Skeletal muscle tissue (tissue), 3 donors: ENCODE measurements at regions not wholly inside any gene's neighbourhood (a gene's known extent, or its start where the extent isn't known, plus 50 kb on each side); places are given as distances from the start of the nearest gene placed in this dataset.

ENCODE experiments used
- H3K27ac ChIP-seq: one replicate; pipeline ENCODE4 v1.7.0; 2013; ENCODE audit warnings: mild to moderate bottlenecking, low read depth, low read length, inconsistent platforms
- H3K27me3 ChIP-seq, 3 donors: one replicate each; pipeline ENCODE4 v1.7.0; 2013; ENCODE audit warnings: low read length in 3 of 3; ENCODE audit not compliant: control insufficient read depth in 3 of 3, insufficient read depth in 3 of 3
- H3K36me3 ChIP-seq, 3 donors: one replicate each; pipeline ENCODE4 v1.7.0; 2013; ENCODE audit warnings: low read length in 3 of 3; ENCODE audit not compliant: control insufficient read depth in 3 of 3, insufficient read depth in 3 of 3
- H3K4me1 ChIP-seq, 3 donors: one replicate each; pipeline ENCODE4 v1.7.0; 2013; ENCODE audit warnings: low read length in 3 of 3, mild to moderate bottlenecking in 3 of 3; ENCODE audit not compliant: control insufficient read depth in 3 of 3, insufficient read depth in 3 of 3
- H3K4me3 ChIP-seq, 3 donors: one replicate each; pipeline ENCODE4 v1.7.0; 2013; ENCODE audit warnings: low read length in 3 of 3
- H3K9ac ChIP-seq, 3 donors: one replicate each; pipeline ENCODE4 v1.7.0; 2013; ENCODE audit warnings: low read length in 3 of 3, mild to moderate bottlenecking in 3 of 3, moderate library complexity in 2 of 3, low read depth in 1 of 3
- H3K9me3 ChIP-seq, 3 donors: one replicate each; pipeline ENCODE4 v1.7.0; 2013; ENCODE audit warnings: low read length in 3 of 3; ENCODE audit not compliant: control insufficient read depth in 3 of 3
- donor health status: Osteomylitis.

GRCh38 chr6:156517088-156517487, 260.1 kb upstream of the ARID1B start:
- Histone ChIP-seq H3K4me1 (no peaks in the 10 kb centered on the region), H3K36me3 (no peaks in the 10 kb centered on the region), H3K27ac (no peak overlapping the region), H3K27me3 (no peaks in the 10 kb centered on the region), H3K9ac (no peak overlapping the region), H3K9me3 (no peaks in the 10 kb centered on the region), H3K4me3 (no peak overlapping the region)

- H3K36me3 ChIP-seq = no peaks in the 10 kb centered on the region
- no peak overlapping the region for H3K27ac ChIP-seq
- no peaks in the 10 kb centered on the region for H3K4me1 ChIP-seq
- H3K9ac ChIP-seq = no peak overlapping the region
- H3K9me3 ChIP-seq = no peaks in the 10 kb centered on the region
- no peaks in the 10 kb centered on the region for H3K27me3 ChIP-seq
- H3K4me3 ChIP-seq = no peak overlapping the region
Observed at GRCh38 chr6:156515242-156515641, 261.9 kb upstream of the ARID1B start.

GRCh38 chr6:156513504-156513903, 263.7 kb upstream of the ARID1B start:
- Histone ChIP-seq H3K9me3 (no peaks in the 10 kb centered on the region), H3K27me3 (no peaks in the 10 kb centered on the region), H3K36me3 (no peaks in the 10 kb centered on the region), H3K4me3 (no peak overlapping the region), H3K27ac (no peak overlapping the region), H3K9ac (no peak overlapping the region), H3K4me1 (no peaks in the 10 kb centered on the region)

GRCh38 chr6:156511570-156511969, 265.6 kb upstream of the ARID1B start:
- no peak overlapping the region for H3K9ac ChIP-seq
- H3K36me3 ChIP-seq = no peaks in the 10 kb centered on the region
- H3K27ac ChIP-seq = no peak overlapping the region
- H3K4me1 ChIP-seq = peaks cover 0 to 2% (median 0%) of the 10 kb centered on the region in 3 donors
- H3K27me3 ChIP-seq = peaks cover 0 to 7% (median 0%) of the 10 kb centered on the region in 3 donors
- H3K9me3 ChIP-seq = no peaks in the 10 kb centered on the region
- no peak overlapping the region for H3K4me3 ChIP-seq

- Histone ChIP-seq H3K9ac (no peak overlapping the region), H3K9me3 (no peaks in the 10 kb centered on the region), H3K4me3 (no peak overlapping the region), H3K36me3 (no peaks in the 10 kb centered on the region), H3K27ac (no peak overlapping the region), H3K27me3 (peaks cover 0 to 7% (median 2%) of the 10 kb centered on the region in 3 donors), H3K4me1 (peaks cover 0 to 2% (median 0%) of the 10 kb centered on the region in 3 donors)
Observed at GRCh38 chr6:156511051-156511450, 266.1 kb upstream of the ARID1B start.

GRCh38 chr6:156510242-156510641, 266.9 kb upstream of the ARID1B start:
- peaks cover 0 to 2% (median 0%) of the 10 kb centered on the region in 3 donors for H3K4me1 ChIP-seq
- no peaks in the 10 kb centered on the region for H3K36me3 ChIP-seq
- no peak overlapping the region for H3K4me3 ChIP-seq
- H3K27ac ChIP-seq = no peak overlapping the region
- peaks cover 0 to 7% (median 2%) of the 10 kb centered on the region in 3 donors for H3K27me3 ChIP-seq
- no peak overlapping the region for H3K9ac ChIP-seq
- no peaks in the 10 kb centered on the region for H3K9me3 ChIP-seq

GRCh38 chr6:156509496-156509895, 267.7 kb upstream of the ARID1B start:
- no peak overlapping the region for H3K27ac ChIP-seq
- H3K27me3 ChIP-seq = peaks cover 0 to 7% (median 2%) of the 10 kb centered on the region in 3 donors
- H3K4me1 ChIP-seq = peaks cover 0 to 2% (median 0%) of the 10 kb centered on the region in 3 donors
- H3K4me3 ChIP-seq = no peak overlapping the region
- no peaks in the 10 kb centered on the region for H3K9me3 ChIP-seq
- no peaks in the 10 kb centered on the region for H3K36me3 ChIP-seq
- H3K9ac ChIP-seq = no peak overlapping the region

GRCh38 chr6:156508923-156509322, 268.3 kb upstream of the ARID1B start:
- no peak overlapping the region for H3K9ac ChIP-seq
- H3K27me3 ChIP-seq = peaks cover 0 to 7% (median 2%) of the 10 kb centered on the region in 3 donors
- no peaks in the 10 kb centered on the region for H3K36me3 ChIP-seq
- peaks cover 0 to 2% (median 0%) of the 10 kb centered on the region in 3 donors for H3K4me1 ChIP-seq
- no peaks in the 10 kb centered on the region for H3K9me3 ChIP-seq
- no peak overlapping the region for H3K27ac ChIP-seq
- no peak overlapping the region for H3K4me3 ChIP-seq

- no peak overlapping the region for H3K9ac ChIP-seq
- H3K27me3 ChIP-seq = peaks cover 0 to 7% (median 2%) of the 10 kb centered on the region in 3 donors
- H3K4me3 ChIP-seq = no peak overlapping the region
- no peak overlapping the region for H3K27ac ChIP-seq
- H3K9me3 ChIP-seq = no peaks in the 10 kb centered on the region
- no peaks in the 10 kb centered on the region for H3K36me3 ChIP-seq
- peaks cover 0 to 2% (median 0%) of the 10 kb centered on the region in 3 donors for H3K4me1 ChIP-seq
Observed at GRCh38 chr6:156508126-156508525, 269.1 kb upstream of the ARID1B start.

- H3K4me1 ChIP-seq = peaks cover 0 to 2% (median 0%) of the 10 kb centered on the region in 3 donors
- H3K36me3 ChIP-seq = no peaks in the 10 kb centered on the region
- peaks cover 0 to 7% (median 2%) of the 10 kb centered on the region in 3 donors for H3K27me3 ChIP-seq
- H3K9me3 ChIP-seq = no peaks in the 10 kb centered on the region
- no peak overlapping the region for H3K9ac ChIP-seq
- peak overlapping the region in 1 of 3 donors; percentile 23 for H3K4me3 ChIP-seq
- H3K27ac ChIP-seq = no peak overlapping the region
Observed at GRCh38 chr6:156507656-156508055, 269.5 kb upstream of the ARID1B start.
